ENCODE measurements at regions not wholly inside any gene's neighbourhood (a gene's known extent, or its start where the extent isn't known, plus 50 kb on each side); places are given as distances from the start of the nearest gene placed in this dataset.

DNA sequence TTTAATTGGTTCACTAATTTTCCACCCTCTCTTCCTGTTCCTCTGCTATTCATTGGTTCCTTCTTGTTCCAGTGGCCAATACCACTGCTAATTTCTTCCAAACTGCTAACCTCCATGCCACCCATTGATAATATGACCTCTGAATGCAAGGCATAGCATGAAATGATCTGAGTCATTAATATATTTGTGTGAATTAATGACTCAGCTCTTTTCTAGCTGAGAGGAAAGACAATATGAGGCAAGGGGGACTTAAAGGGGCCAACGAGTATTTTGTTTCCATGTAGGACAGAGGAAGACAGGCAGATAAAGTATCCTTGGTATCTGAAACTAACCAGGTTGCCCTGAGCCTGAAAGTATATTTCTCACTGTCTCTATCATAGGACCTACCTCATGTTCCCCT is 154.3 kb upstream of the BRINP1 start:
- TF ChIP-seq, protein P1, sequence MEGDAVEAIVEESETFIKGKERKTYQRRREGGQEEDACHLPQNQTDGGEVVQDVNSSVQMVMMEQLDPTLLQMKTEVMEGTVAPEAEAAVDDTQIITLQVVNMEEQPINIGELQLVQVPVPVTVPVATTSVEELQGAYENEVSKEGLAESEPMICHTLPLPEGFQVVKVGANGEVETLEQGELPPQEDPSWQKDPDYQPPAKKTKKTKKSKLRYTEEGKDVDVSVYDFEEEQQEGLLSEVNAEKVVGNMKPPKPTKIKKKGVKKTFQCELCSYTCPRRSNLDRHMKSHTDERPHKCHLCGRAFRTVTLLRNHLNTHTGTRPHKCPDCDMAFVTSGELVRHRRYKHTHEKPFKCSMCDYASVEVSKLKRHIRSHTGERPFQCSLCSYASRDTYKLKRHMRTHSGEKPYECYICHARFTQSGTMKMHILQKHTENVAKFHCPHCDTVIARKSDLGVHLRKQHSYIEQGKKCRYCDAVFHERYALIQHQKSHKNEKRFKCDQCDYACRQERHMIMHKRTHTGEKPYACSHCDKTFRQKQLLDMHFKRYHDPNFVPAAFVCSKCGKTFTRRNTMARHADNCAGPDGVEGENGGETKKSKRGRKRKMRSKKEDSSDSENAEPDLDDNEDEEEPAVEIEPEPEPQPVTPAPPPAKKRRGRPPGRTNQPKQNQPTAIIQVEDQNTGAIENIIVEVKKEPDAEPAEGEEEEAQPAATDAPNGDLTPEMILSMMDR (IDR thresholded peaks at IDR 0.05; ENCODE audit: low read depth, low read length, missing input control): no peak
- TF ChIP-seq, protein P2, sequence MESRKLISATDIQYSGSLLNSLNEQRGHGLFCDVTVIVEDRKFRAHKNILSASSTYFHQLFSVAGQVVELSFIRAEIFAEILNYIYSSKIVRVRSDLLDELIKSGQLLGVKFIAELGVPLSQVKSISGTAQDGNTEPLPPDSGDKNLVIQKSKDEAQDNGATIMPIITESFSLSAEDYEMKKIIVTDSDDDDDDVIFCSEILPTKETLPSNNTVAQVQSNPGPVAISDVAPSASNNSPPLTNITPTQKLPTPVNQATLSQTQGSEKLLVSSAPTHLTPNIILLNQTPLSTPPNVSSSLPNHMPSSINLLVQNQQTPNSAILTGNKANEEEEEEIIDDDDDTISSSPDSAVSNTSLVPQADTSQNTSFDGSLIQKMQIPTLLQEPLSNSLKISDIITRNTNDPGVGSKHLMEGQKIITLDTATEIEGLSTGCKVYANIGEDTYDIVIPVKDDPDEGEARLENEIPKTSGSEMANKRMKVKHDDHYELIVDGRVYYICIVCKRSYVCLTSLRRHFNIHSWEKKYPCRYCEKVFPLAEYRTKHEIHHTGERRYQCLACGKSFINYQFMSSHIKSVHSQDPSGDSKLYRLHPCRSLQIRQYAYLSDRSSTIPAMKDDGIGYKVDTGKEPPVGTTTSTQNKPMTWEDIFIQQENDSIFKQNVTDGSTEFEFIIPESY (IDR thresholded peaks at IDR 0.05): no peak
- TF ChIP-seq, protein P3, sequence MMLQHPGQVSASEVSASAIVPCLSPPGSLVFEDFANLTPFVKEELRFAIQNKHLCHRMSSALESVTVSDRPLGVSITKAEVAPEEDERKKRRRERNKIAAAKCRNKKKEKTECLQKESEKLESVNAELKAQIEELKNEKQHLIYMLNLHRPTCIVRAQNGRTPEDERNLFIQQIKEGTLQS (IDR thresholded peaks at IDR 0.05): no peak
- TF ChIP-seq TAF1 (conservative IDR thresholded peaks at IDR 0.05) (no peak), NR2F2 (IDR thresholded peaks at IDR 0.05) (no peak), JUND (IDR thresholded peaks at IDR 0.05) (no peak), SP1 (IDR thresholded peaks at IDR 0.05) (no peak), RAD21 (IDR thresholded peaks at IDR 0.05) (no peak), FOXA1 (IDR thresholded peaks at IDR 0.05) (no peak), YY1 (IDR thresholded peaks at IDR 0.05) (no peak), RXRA (IDR thresholded peaks at IDR 0.05) (no peak)
- TF ChIP-seq, protein P4, sequence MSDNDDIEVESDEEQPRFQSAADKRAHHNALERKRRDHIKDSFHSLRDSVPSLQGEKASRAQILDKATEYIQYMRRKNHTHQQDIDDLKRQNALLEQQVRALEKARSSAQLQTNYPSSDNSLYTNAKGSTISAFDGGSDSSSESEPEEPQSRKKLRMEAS (IDR thresholded peaks at IDR 0.05): no peak
- TF ChIP-seq, protein P5, sequence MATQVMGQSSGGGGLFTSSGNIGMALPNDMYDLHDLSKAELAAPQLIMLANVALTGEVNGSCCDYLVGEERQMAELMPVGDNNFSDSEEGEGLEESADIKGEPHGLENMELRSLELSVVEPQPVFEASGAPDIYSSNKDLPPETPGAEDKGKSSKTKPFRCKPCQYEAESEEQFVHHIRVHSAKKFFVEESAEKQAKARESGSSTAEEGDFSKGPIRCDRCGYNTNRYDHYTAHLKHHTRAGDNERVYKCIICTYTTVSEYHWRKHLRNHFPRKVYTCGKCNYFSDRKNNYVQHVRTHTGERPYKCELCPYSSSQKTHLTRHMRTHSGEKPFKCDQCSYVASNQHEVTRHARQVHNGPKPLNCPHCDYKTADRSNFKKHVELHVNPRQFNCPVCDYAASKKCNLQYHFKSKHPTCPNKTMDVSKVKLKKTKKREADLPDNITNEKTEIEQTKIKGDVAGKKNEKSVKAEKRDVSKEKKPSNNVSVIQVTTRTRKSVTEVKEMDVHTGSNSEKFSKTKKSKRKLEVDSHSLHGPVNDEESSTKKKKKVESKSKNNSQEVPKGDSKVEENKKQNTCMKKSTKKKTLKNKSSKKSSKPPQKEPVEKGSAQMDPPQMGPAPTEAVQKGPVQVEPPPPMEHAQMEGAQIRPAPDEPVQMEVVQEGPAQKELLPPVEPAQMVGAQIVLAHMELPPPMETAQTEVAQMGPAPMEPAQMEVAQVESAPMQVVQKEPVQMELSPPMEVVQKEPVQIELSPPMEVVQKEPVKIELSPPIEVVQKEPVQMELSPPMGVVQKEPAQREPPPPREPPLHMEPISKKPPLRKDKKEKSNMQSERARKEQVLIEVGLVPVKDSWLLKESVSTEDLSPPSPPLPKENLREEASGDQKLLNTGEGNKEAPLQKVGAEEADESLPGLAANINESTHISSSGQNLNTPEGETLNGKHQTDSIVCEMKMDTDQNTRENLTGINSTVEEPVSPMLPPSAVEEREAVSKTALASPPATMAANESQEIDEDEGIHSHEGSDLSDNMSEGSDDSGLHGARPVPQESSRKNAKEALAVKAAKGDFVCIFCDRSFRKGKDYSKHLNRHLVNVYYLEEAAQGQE (IDR thresholded peaks at IDR 0.05): no peak

Data from liver (tissue), 3 donors.